Smooth muscle cell (in vitro differentiated cells): ENCODE measurements at regions not wholly inside any gene's neighbourhood (a gene's known extent, or its start where the extent isn't known, plus 50 kb on each side); places are given as distances from the start of the nearest gene placed in this dataset.

Experiments
- DNase-seq: peaks from one replicate; lab custom pipeline; 2025; ENCODE audit not compliant: unreplicated experiment; lab: John Stamatoyannopoulos, UW
- H2AFZ ChIP-seq: fragments of 200-600 bp; sonication (generic); 2 replicates; pipeline ENCODE4 v1.6.0; 2016; ENCODE audit warnings: antibody characterized with exemption, low read depth, mild to moderate bottlenecking
- H3F3A ChIP-seq: fragments of 200-600 bp; sonication (generic); 2 replicates; pipeline ENCODE4 v1.6.0; 2017; ENCODE audit warnings: antibody characterized with exemption, low read depth
- H3K27ac ChIP-seq: fragments of 200-600 bp; sonication (generic); 2 replicates; pipeline ENCODE4 v1.5.1; 2016; ENCODE audit warnings: low read depth, mild to moderate bottlenecking
- H3K27me3 ChIP-seq: fragments of 200-600 bp; sonication (generic); 2 replicates; pipeline ENCODE4 v1.6.1; 2016; ENCODE audit warnings: low read depth, mild to moderate bottlenecking
- H3K36me3 ChIP-seq: fragments of 200-600 bp; sonication (generic); 2 replicates; pipeline ENCODE4 v1.5.1; 2016; ENCODE audit warnings: low read depth
- H3K4me1 ChIP-seq: fragments of 200-600 bp; sonication (generic); 2 replicates; pipeline ENCODE4 v1.5.1; 2016; ENCODE audit warnings: low read depth
- H3K4me2 ChIP-seq: fragments of 200-600 bp; sonication (generic); 2 replicates; pipeline ENCODE4 v1.6.0; 2016; ENCODE audit warnings: mild to moderate bottlenecking
- H3K4me3 ChIP-seq: fragments of 200-600 bp; sonication (generic); 2 replicates; pipeline ENCODE4 v1.5.1; 2016; ENCODE audit warnings: mild to moderate bottlenecking
- H3K79me2 ChIP-seq: fragments of 200-600 bp; sonication (generic); 2 replicates; pipeline ENCODE4 v1.6.0; 2016; ENCODE audit warnings: low read depth, mild to moderate bottlenecking
- H3K9ac ChIP-seq: fragments of 200-600 bp; sonication (generic); 2 replicates; pipeline ENCODE4 v1.6.0; 2016; ENCODE audit warnings: low read depth
- H3K9me3 ChIP-seq: fragments of 200-600 bp; sonication (generic); replicated peaks from 2 replicates; pipeline ENCODE4 v1.5.1; 2016; ENCODE audit warnings: low read depth
- H4K20me1 ChIP-seq: fragments of 200-600 bp; sonication (generic); 2 replicates; pipeline ENCODE4 v1.6.0; 2016; ENCODE audit warnings: low read depth
- CTCF ChIP-seq: fragments of 200-600 bp; sonication (generic); IDR thresholded peaks from 2 replicates; pipeline ENCODE4 v1.5.1; 2017; ENCODE audit warnings: borderline replicate concordance, mild to moderate bottlenecking, antibody characterized with exemption; ENCODE audit not compliant: insufficient read depth, poor library complexity, severe bottlenecking
- WGBS: methylation state at CpG from one replicate; pipeline ENCODE4 v1.1.7; 2016; ENCODE audit warnings: low lambda C conversion rate; 5-methylcytosine and 5-hydroxymethylcytosine counted together

GRCh38 chr2:150866431-150866830, 379.0 kb upstream of the RND3 start:
- H3K9ac ChIP-seq = no peak overlapping the region
- DNase-seq = no peak
- H3F3A ChIP-seq = no peaks in the 10 kb centered on the region
- no peak overlapping the region for H3K4me2 ChIP-seq
- no peaks in the 10 kb centered on the region for H3K9me3 ChIP-seq
- no peaks in the 10 kb centered on the region for H3K27me3 ChIP-seq
- H3K79me2 ChIP-seq = no peaks in the 10 kb centered on the region
- no peak overlapping the region for H3K27ac ChIP-seq
- no peaks in the 10 kb centered on the region for H3K4me1 ChIP-seq
- H4K20me1 ChIP-seq = no peaks in the 10 kb centered on the region
- H2AFZ ChIP-seq = no peak overlapping the region
- H3K4me3 ChIP-seq = no peak overlapping the region
- TF ChIP-seq CTCF = no peak
- no peaks in the 10 kb centered on the region for H3K36me3 ChIP-seq

GRCh38 chr2:150863691-150864090, 376.2 kb upstream of the RND3 start:
- H3K27me3 ChIP-seq = no peaks in the 10 kb centered on the region
- TF ChIP-seq CTCF = no peak
- H3F3A ChIP-seq = no peaks in the 10 kb centered on the region
- no peaks in the 10 kb centered on the region for H3K9me3 ChIP-seq
- no peak overlapping the region for H3K27ac ChIP-seq
- H3K4me3 ChIP-seq = no peak overlapping the region
- H3K36me3 ChIP-seq = no peaks in the 10 kb centered on the region
- H4K20me1 ChIP-seq = no peaks in the 10 kb centered on the region
- H3K4me2 ChIP-seq = no peak overlapping the region
- no peaks in the 10 kb centered on the region for H3K4me1 ChIP-seq
- H3K9ac ChIP-seq = no peak overlapping the region
- no peak for DNase-seq
- H2AFZ ChIP-seq = no peak overlapping the region
- H3K79me2 ChIP-seq = no peaks in the 10 kb centered on the region

DNA sequence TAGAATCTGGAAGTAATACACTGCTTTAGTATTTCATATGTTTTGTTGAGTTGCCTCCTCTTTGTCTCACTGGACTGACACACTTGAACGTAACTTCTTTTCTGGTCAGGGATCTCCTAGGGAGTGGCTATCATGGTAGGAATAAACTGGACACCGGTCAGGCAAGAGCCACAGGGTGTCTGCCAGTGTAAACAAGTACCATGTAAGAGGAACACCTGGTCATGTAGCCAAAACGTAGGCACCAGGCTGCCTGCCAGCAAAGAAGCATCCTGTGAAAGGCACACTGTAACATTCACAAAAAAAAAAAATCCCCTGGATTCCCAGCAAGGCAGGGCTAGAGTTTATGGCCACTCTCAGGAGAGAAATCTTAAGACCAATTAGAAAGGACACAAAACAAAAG, 372.8 kb upstream of the RND3 start:
- TF ChIP-seq CTCF = no peak
- H3K4me1 ChIP-seq = no peaks in the 10 kb centered on the region
- 83% methylated on average over 3 of the region's 3 CpGs for WGBS
- H3K4me3 ChIP-seq = no peak overlapping the region
- no peak overlapping the region for H3K4me2 ChIP-seq
- no peaks in the 10 kb centered on the region for H3K9me3 ChIP-seq
- H3K27me3 ChIP-seq = no peaks in the 10 kb centered on the region
- H3K9ac ChIP-seq = no peak overlapping the region
- no peaks in the 10 kb centered on the region for H3F3A ChIP-seq
- H3K79me2 ChIP-seq = no peaks in the 10 kb centered on the region
- DNase-seq = no peak
- no peaks in the 10 kb centered on the region for H4K20me1 ChIP-seq
- no peak overlapping the region for H2AFZ ChIP-seq
- H3K36me3 ChIP-seq = no peaks in the 10 kb centered on the region
- H3K27ac ChIP-seq = no peak overlapping the region

DNA sequence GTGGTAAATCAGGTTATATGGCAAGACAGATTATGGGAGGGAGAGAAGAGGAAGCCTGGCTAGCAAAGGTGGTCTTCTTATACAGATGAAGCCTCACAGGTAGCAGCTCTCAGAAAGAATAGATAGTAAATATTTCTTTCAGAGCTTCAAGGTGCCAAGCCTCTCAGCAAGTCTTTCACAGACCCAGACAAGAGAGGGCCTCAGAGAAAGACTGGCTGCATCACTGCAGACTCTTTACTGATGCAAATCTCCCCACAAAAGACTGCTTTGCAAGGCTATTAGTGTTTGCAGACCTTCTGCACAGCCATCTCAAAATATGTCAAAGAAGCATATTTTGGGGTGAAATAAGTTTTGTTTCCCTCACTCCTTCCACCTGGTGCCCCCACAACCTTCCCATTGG, 372.4 kb upstream of the RND3 start:
- no peaks in the 10 kb centered on the region for H4K20me1 ChIP-seq
- H3K9ac ChIP-seq = no peak overlapping the region
- H3K79me2 ChIP-seq = no peaks in the 10 kb centered on the region
- H3K4me3 ChIP-seq = no peak overlapping the region
- no peak for TF ChIP-seq CTCF
- DNase-seq = no peak
- H3K36me3 ChIP-seq = no peaks in the 10 kb centered on the region
- H3K27ac ChIP-seq = no peak overlapping the region
- H3K4me1 ChIP-seq = no peaks in the 10 kb centered on the region
- no peak overlapping the region for H3K4me2 ChIP-seq
- H3K27me3 ChIP-seq = no peaks in the 10 kb centered on the region
- no peaks in the 10 kb centered on the region for H3F3A ChIP-seq
- H3K9me3 ChIP-seq = no peaks in the 10 kb centered on the region
- H2AFZ ChIP-seq = no peak overlapping the region
